A549 (cell line): ENCODE measurements at regions not wholly inside any gene's neighbourhood (a gene's known extent, or its start where the extent isn't known, plus 50 kb on each side); places are given as distances from the start of the nearest gene placed in this dataset.

ENCODE experiments used
- CEBPB ChIP-seq, 2 experiments: fragments of >200 bp in 1 of 2; sonication (Bioruptor Twin) in 1 of 2; formaldehyde crosslinking in 1 of 2; IDR thresholded peaks; 2 replicates each; pipeline ENCODE4 v1.6.1; 2012 to 2016
- EP300 ChIP-seq, 2 experiments: fragments of >200 bp; sonication (Bioruptor Twin); formaldehyde crosslinking; IDR thresholded peaks; 2 replicates in 1 of 2; 3 replicates in 1 of 2; pipeline ENCODE4 v1.6.1; 2016 to 2017
- POLR2A ChIP-seq: IDR thresholded peaks from 2 replicates; pipeline ENCODE4 v1.6.1; 2012; ENCODE audit warnings: mild to moderate bottlenecking, low read length
- ZNF302 ChIP-seq: fragments of 250-450 bp; sonication (Bioruptor Pico); IDR thresholded peaks from 2 replicates; pipeline ENCODE4 v1.9.0; 2021; ENCODE audit warnings: inconsistent platforms, mild to moderate bottlenecking, moderate library complexity
- TF ChIP-seq, protein P1 (sequence below): fragments of >200 bp; sonication (Bioruptor Twin); formaldehyde crosslinking; IDR thresholded peaks from 3 replicates; pipeline ENCODE4 v1.5.1; 2016
- TF ChIP-seq, protein P2 (sequence below): IDR thresholded peaks from 2 replicates; pipeline ENCODE4 v1.6.1; 2012; ENCODE audit warnings: low read depth, borderline replicate concordance
- TF ChIP-seq, protein P3 (sequence below): IDR thresholded peaks from 2 replicates; pipeline ENCODE4 v1.6.1; 2012

DNA sequence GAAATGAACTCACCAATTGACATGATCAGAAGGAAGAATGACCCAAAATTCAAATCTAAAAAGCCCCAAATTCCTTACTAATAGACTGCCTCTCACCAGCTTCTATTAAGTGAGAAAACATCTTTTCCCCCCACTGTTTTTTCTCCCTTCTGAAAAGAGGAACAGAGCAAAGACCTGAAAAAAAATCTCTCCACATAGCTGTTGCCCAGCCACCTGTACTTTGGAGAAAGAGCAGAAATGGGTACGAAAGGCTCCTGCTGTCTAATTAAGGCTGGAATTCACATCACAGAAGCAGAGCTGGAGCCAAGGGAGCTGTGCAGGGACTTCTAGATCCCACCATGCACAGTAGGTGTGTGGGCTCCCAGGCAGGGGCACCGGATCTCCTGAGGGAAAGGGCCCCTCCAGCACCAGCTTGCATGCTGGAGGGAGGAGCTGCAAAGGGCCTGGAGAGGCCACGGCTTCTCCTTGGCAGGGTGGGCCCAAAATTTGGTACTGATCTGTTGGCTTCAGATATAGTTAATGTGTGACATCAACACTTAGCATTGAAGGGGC, 73.2 kb upstream of the DUSP22 start:
- TF ChIP-seq, protein P1, sequence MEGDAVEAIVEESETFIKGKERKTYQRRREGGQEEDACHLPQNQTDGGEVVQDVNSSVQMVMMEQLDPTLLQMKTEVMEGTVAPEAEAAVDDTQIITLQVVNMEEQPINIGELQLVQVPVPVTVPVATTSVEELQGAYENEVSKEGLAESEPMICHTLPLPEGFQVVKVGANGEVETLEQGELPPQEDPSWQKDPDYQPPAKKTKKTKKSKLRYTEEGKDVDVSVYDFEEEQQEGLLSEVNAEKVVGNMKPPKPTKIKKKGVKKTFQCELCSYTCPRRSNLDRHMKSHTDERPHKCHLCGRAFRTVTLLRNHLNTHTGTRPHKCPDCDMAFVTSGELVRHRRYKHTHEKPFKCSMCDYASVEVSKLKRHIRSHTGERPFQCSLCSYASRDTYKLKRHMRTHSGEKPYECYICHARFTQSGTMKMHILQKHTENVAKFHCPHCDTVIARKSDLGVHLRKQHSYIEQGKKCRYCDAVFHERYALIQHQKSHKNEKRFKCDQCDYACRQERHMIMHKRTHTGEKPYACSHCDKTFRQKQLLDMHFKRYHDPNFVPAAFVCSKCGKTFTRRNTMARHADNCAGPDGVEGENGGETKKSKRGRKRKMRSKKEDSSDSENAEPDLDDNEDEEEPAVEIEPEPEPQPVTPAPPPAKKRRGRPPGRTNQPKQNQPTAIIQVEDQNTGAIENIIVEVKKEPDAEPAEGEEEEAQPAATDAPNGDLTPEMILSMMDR, result no peak
- TF ChIP-seq EP300 (IDR thresholded peaks at IDR 0.05), result no peak
- no peak for TF ChIP-seq CEBPB (IDR thresholded peaks at IDR 0.05)
- TF ChIP-seq, protein P2, sequence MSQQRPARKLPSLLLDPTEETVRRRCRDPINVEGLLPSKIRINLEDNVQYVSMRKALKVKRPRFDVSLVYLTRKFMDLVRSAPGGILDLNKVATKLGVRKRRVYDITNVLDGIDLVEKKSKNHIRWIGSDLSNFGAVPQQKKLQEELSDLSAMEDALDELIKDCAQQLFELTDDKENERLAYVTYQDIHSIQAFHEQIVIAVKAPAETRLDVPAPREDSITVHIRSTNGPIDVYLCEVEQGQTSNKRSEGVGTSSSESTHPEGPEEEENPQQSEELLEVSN, result no peak
- TF ChIP-seq, protein P3, sequence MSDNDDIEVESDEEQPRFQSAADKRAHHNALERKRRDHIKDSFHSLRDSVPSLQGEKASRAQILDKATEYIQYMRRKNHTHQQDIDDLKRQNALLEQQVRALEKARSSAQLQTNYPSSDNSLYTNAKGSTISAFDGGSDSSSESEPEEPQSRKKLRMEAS, result no peak
- no peak for TF ChIP-seq ZNF302
- no peak for TF ChIP-seq POLR2A
